Stimulated activated CD8-positive, alpha-beta memory T cell treated with anti-CD3 and anti-CD28 coated beads, Interleukin-2, amount 100 ng/mL, for 48 hours (primary cell): ENCODE measurements at regions not wholly inside any gene's neighbourhood (a gene's known extent, or its start where the extent isn't known, plus 50 kb on each side); places are given as distances from the start of the nearest gene placed in this dataset.
"Not testable (repeated sequence)": the region's sequence is repeated elsewhere in the genome, so short reads cannot be mapped to it uniquely, and the experiment has no call there.

Experiments
- DNase-seq, 2 donors: peaks; one replicate each; pipeline ENCODE4 v3.0.0-alpha.2; 2020; ENCODE audit warnings: low read depth in 2 of 2

GRCh38 chr17:70320673-70321345, 151.5 kb downstream of the KCNJ2 start:
- DNase-seq: no peak

GRCh38 chr17:70321352-70321751, 152.0 kb downstream of the KCNJ2 start:
- DNase-seq: no peak

GRCh38 chr17:70323269-70323668, 153.9 kb downstream of the KCNJ2 start:
- DNase-seq: no peak

- no peak for DNase-seq
These were observed 154.7 kb downstream of the KCNJ2 start for GRCh38 chr17:70324031-70324430.

- DNase-seq: no peak
These were observed 157.9 kb downstream of the KCNJ2 start for GRCh38 chr17:70327279-70327678.

- DNase-seq: no peak
These were observed 158.4 kb downstream of the KCNJ2 start for GRCh38 chr17:70327723-70328122.

GRCh38 chr17:70329721-70330120, 160.4 kb downstream of the KCNJ2 start:
- no peak for DNase-seq

GRCh38 chr17:70331066-70331465, 161.7 kb downstream of the KCNJ2 start:
- DNase-seq: not testable (repeated sequence)

- no peak for DNase-seq
These were observed 163.3 kb downstream of the KCNJ2 start for GRCh38 chr17:70332356-70333210.

- no peak for DNase-seq
These were observed 167.1 kb downstream of the KCNJ2 start for GRCh38 chr17:70336411-70336810.

GRCh38 chr17:70338946-70339354, 169.6 kb downstream of the KCNJ2 start:
- no peak for DNase-seq

GRCh38 chr17:70343114-70343513, 173.8 kb downstream of the KCNJ2 start:
- no peak for DNase-seq

- DNase-seq: no peak
These were observed 175.2 kb downstream of the KCNJ2 start for GRCh38 chr17:70344386-70345060.

- no peak for DNase-seq
These were observed 175.7 kb downstream of the KCNJ2 start for GRCh38 chr17:70345061-70345460.

- no peak for DNase-seq
These were observed 183.5 kb downstream of the KCNJ2 start for GRCh38 chr17:70352834-70353233.

- no peak for DNase-seq
These were observed 184.2 kb downstream of the KCNJ2 start for GRCh38 chr17:70353408-70354092.

GRCh38 chr17:70355185-70355584, 185.9 kb downstream of the KCNJ2 start:
- no peak for DNase-seq

- DNase-seq: no peak
These were observed 187.9 kb downstream of the KCNJ2 start for GRCh38 chr17:70357190-70357589.

GRCh38 chr17:70365091-70365583, 195.8 kb downstream of the KCNJ2 start:
- DNase-seq: no peak

GRCh38 chr17:70366386-70366785, 197.1 kb downstream of the KCNJ2 start:
- DNase-seq: no peak

GRCh38 chr17:70368011-70368410, 198.7 kb downstream of the KCNJ2 start:
- DNase-seq: no peak

GRCh38 chr17:70369391-70369790, 200.1 kb downstream of the KCNJ2 start:
- no peak for DNase-seq
